Hypothalamus (tissue), 51 donors: ENCODE measurements at regions not wholly inside any gene's neighbourhood (a gene's known extent, or its start where the extent isn't known, plus 50 kb on each side); places are given as distances from the start of the nearest gene placed in this dataset.
"Not testable (repeated sequence)": the region's sequence is repeated elsewhere in the genome, so short reads cannot be mapped to it uniquely, and the experiment has no call there.

Source experiments
- DNase-seq, 51 donors: peaks; one replicate each; lab custom pipeline; 2025; lab: John Stamatoyannopoulos, UW

GRCh38 chr16:70014915-70015314, 63.8 kb downstream of the CLEC18A start:
- DNase-seq = not testable (repeated sequence)

GRCh38 chr16:70016751-70017150, 65.6 kb downstream of the CLEC18A start:
- not testable (repeated sequence) for DNase-seq

GRCh38 chr16:70018254-70018653, 67.1 kb downstream of the CLEC18A start:
- DNase-seq = peak in 2 of 51 donors; percentile 1 to 2

GRCh38 chr16:70023207-70023606, 72.1 kb downstream of the CLEC18A start:
- not testable (repeated sequence) for DNase-seq

- not testable (repeated sequence) for DNase-seq
These were observed 72.8 kb downstream of the CLEC18A start for GRCh38 chr16:70023956-70024355.

GRCh38 chr16:70026165-70026854, 75.2 kb downstream of the CLEC18A start:
- not testable (repeated sequence) for DNase-seq

- not testable (repeated sequence) for DNase-seq
These were observed 81.2 kb upstream of the PDPR start for GRCh38 chr16:70032906-70033305.

- not testable (repeated sequence) for DNase-seq
These were observed 76.2 kb upstream of the PDPR start for GRCh38 chr16:70037913-70038312.

GRCh38 chr16:70040554-70040953, 73.6 kb upstream of the PDPR start:
- not testable (repeated sequence) for DNase-seq

GRCh38 chr16:70043538-70044067, 70.5 kb upstream of the PDPR start:
- not testable (repeated sequence) for DNase-seq

- not testable (repeated sequence) for DNase-seq
These were observed 67.6 kb upstream of the PDPR start for GRCh38 chr16:70046560-70046959.

GRCh38 chr16:70048083-70048482, 66.0 kb upstream of the PDPR start:
- DNase-seq = not testable (repeated sequence)

- not testable (repeated sequence) for DNase-seq
These were observed 56.1 kb upstream of the PDPR start for GRCh38 chr16:70058056-70058455.

- not testable (repeated sequence) for DNase-seq
These were observed 54.7 kb upstream of the PDPR start for GRCh38 chr16:70059429-70059828.

GRCh38 chr16:70060521-70061027, 53.6 kb upstream of the PDPR start:
- not testable (repeated sequence) for DNase-seq

GRCh38 chr16:70061671-70062218, 52.4 kb upstream of the PDPR start:
- DNase-seq = not testable (repeated sequence)

GRCh38 chr16:70062947-70063346, 51.2 kb upstream of the PDPR start:
- not testable (repeated sequence) for DNase-seq
